ENCODE measurements at regions not wholly inside any gene's neighbourhood (a gene's known extent, or its start where the extent isn't known, plus 50 kb on each side); places are given as distances from the start of the nearest gene placed in this dataset.
"Not testable (repeated sequence)": the region's sequence is repeated elsewhere in the genome, so short reads cannot be mapped to it uniquely, and the experiment has no call there.

GRCh38 chr6:120352491-120352890, 981.8 kb downstream of the TBC1D32 start:
- DNase-seq = no peak

GRCh38 chr6:120348926-120349325, 985.4 kb downstream of the TBC1D32 start:
- no peak for DNase-seq

DNA sequence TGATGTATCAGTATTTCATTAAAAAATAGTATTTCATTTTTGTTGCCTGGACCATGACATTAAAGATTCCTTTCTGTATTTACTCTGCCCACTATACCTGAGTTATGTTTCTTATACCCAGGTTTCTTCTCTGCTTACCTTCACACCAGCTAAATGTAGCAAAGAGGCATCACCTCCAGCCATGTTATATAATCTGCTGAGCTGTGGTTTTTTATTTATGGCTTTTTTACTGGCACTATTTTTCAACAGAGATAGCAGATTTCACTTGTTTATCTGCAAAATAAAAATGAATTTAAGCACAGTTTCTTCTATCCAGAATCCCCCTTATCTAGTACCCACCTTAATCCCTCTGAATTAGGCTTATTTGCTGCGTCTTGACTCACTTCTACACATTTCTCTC, 979.0 kb upstream of the MAN1A1 start:
- no peak for DNase-seq

DNA sequence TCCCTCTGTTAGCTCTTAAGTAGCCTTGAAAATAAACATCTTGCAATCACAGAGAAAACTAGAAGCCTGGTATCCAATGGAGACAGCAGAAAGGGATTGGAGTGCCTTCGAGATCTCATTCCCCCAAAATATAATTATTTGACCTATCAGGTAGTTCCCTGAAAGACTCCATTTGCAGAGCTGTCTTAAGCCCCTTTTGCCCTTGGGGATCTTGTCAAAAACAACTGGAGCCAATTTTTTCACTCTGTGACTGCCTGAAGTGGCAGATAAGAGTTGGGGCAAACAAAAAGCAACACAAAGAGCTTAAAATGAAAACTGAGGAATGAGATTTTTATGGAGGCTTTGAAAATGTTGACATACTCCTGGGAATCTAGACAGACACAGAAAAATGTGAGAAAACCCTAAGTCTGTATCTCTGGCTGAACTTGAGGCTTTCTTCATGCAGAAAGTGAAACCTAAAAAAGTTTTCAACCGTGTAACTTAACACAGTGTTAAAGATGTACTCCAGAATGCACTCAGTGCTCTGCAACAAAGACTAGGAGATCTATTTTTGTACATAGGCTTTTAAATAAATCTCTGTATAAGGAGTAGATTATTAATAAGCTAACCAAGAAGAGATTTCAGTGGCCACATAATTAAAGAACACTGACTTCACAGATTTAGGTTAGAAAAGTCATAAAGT, 971.1 kb upstream of the MAN1A1 start:
- no peak for DNase-seq

- DNase-seq = no peak
Measured at GRCh38 chr6:120304223-120304622, 954.7 kb upstream of the MAN1A1 start.

GRCh38 chr6:120303527-120303926, 954.0 kb upstream of the MAN1A1 start:
- no peak for DNase-seq

GRCh38 chr6:120302041-120302440, 952.5 kb upstream of the MAN1A1 start:
- no peak for DNase-seq

- DNase-seq = no peak
Measured at GRCh38 chr6:120290964-120291363, 941.4 kb upstream of the MAN1A1 start.

GRCh38 chr6:120282005-120282404, 932.4 kb upstream of the MAN1A1 start:
- DNase-seq = no peak

GRCh38 chr6:120279466-120280167, 930.1 kb upstream of the MAN1A1 start:
- DNase-seq = peak; percentile 29

- peak; percentile 31 for DNase-seq
Measured at GRCh38 chr6:120278689-120279396, 929.3 kb upstream of the MAN1A1 start.

- no peak for DNase-seq
Measured at GRCh38 chr6:120274547-120274946, 925.0 kb upstream of the MAN1A1 start.

- no peak for DNase-seq
Measured at GRCh38 chr6:120273411-120273810, 923.9 kb upstream of the MAN1A1 start.

DNA sequence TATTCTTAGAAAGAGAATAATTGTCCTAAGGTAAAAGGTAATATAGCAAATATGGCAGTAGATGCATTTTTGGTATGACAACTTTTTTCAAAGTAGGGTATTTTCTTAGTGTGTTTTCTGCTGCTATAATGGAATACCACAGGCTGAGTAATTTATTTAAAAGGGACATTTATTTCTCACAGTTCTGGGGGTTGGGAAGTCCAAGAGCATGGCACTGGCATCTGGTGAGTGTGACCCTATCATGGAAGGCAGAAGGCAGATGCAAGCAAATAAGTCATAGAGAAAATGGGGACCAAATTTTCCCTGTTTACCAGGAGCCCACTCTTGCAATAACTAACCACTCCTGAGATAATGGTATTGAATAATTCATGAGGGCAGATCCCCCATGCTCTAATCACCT, 922.5 kb upstream of the MAN1A1 start:
- no peak for DNase-seq

- not testable (repeated sequence) for DNase-seq
Measured at GRCh38 chr6:120268256-120268655, 918.7 kb upstream of the MAN1A1 start.

DNA sequence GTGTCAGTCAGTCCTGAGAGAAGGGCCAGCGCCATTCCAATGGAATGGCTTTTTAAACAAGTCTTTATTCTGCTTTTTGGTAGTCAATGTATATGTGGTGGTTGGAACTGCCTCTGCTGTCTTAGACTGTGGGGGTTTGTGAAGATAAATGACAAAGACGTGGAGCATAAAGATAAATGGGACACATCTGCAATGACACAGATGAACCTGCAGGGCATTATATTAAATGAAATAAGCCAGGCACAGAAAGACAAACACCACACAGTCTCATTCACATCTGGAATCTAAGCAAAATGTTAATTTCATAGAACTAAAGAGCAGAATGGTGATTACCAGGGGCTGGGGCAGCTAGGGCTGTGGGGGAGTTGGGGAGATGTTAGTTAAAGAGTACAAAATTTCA, 912.8 kb upstream of the MAN1A1 start:
- no peak for DNase-seq

- DNase-seq = peak; percentile 69
Measured at GRCh38 chr6:120260636-120261035, 911.1 kb upstream of the MAN1A1 start.

DNA sequence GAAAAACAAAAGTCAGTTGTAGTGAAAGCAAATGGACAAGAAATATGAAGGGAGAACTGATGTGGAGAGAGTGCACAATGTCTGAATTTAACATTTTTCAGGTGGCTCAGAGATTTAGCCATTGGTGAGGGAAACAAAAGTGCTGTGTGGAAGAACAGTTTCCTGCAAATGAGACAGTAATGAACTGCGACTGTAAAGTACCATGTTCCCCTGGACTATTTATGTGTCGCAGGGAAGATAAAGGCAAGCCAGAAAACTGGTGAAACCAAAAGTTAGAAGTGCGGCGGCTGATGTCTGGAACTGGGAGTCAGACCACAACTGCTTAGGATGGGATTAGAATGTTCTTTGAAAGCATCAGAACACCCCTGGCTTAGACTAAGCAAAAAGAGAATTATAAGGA, 905.1 kb upstream of the MAN1A1 start:
- no peak for DNase-seq

- peak; percentile 16 for DNase-seq
Measured at GRCh38 chr6:120248451-120248850, 898.9 kb upstream of the MAN1A1 start.

GRCh38 chr6:120237221-120237620, 887.7 kb upstream of the MAN1A1 start:
- no peak for DNase-seq

GRCh38 chr6:120230008-120230407, 880.4 kb upstream of the MAN1A1 start:
- no peak for DNase-seq

GRCh38 chr6:120228297-120228696, 878.7 kb upstream of the MAN1A1 start:
- no peak for DNase-seq

- DNase-seq = no peak
Measured at GRCh38 chr6:120219339-120219738, 869.8 kb upstream of the MAN1A1 start.

DNA sequence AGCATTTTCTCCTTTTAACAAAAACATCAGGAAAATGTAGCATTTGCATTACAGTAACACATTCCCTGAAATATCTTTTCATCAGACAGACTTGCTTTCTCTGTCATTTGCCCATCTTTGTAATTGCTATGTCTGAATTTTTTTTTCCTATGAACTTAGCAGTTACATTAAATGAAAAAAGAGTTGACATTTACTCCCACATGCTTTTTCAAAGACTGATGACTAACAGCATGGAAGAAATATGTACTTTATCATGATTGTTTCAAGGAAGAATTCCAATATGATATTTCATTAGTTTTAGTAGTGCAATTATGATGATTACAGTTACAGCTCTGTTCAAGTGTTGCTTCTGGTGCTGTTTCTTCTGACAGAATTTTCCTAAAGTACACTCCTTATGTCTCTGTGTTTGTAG, 864.5 kb upstream of the MAN1A1 start:
- no peak for DNase-seq

Data from hindlimb muscle (tissue), 1 donor.